Tibial nerve (tissue), 4 donors: ENCODE measurements at regions not wholly inside any gene's neighbourhood (a gene's known extent, or its start where the extent isn't known, plus 50 kb on each side); places are given as distances from the start of the nearest gene placed in this dataset.

Experiments used
- DNase-seq, 2 donors: peaks; one replicate each; pipeline ENCODE4 v3.0.0-alpha.2; 2019; ENCODE audit warnings: low spot score in 2 of 2
- H3K27ac ChIP-seq, 4 donors: fragments of 200-600 bp; sonication (generic) in 3 of 4; one replicate each; pipeline ENCODE4 v1.5.1; 2017 to 2019; ENCODE audit warnings: mild to moderate bottlenecking in 1 of 4
- H3K27me3 ChIP-seq, 2 donors: fragments of 200-600 bp; sonication (generic) in 1 of 2; one replicate each; pipeline versions ENCODE4 v1.5.1 to v1.6.0; 2017 to 2019
- H3K36me3 ChIP-seq, 3 donors: fragments of 200-600 bp; sonication (generic); one replicate each; pipeline ENCODE4 v1.5.1; 2018 to 2019
- H3K4me1 ChIP-seq, 4 donors: fragments of 200-600 bp; sonication (generic) in 3 of 4; one replicate each; pipeline ENCODE4 v1.5.1; 2017 to 2019
- H3K4me3 ChIP-seq, 4 donors: fragments of 200-600 bp; sonication (generic) in 3 of 4; one replicate each; pipeline ENCODE4 v1.5.1; 2017 to 2019; ENCODE audit warnings: mild to moderate bottlenecking in 1 of 4, moderate library complexity in 1 of 4
- H3K9me3 ChIP-seq, 4 donors: fragments of 200-600 bp; sonication (generic) in 3 of 4; one replicate each; pipeline ENCODE4 v1.5.1; 2017 to 2019
- CTCF ChIP-seq, 5 experiments: fragments of 200-600 bp in 3 of 5; fragments of 450-650 bp in 2 of 5; sonication (generic) in 3 of 5; IDR thresholded peaks; one replicate each; pipeline ENCODE4 v1.5.1; 2016 to 2019; ENCODE audit warnings: antibody characterized with exemption in 5 of 5, mild to moderate bottlenecking in 3 of 5, moderate library complexity in 2 of 5
- EP300 ChIP-seq, 2 donors: sonication (generic); formaldehyde crosslinking; IDR thresholded peaks; one replicate each; pipeline ENCODE4 v1.6.1; 2017; ENCODE audit warnings: antibody characterized with exemption in 2 of 2, mild to moderate bottlenecking in 1 of 2
- POLR2A ChIP-seq, 2 donors: fragments of 450-650 bp; IDR thresholded peaks; one replicate each; pipeline ENCODE4 v1.6.1; 2017; ENCODE audit warnings: antibody characterized with exemption in 2 of 2, mild to moderate bottlenecking in 2 of 2, moderate library complexity in 2 of 2
- WGBS, 2 donors: methylation state at CpG; one replicate each; pipeline ENCODE4 v1.1.5; 2018; 5-methylcytosine and 5-hydroxymethylcytosine counted together

GRCh38 chr7:52501696-52502095 lies 533.7 kb upstream of the POM121L12 start:
- no peak overlapping the region for H3K27ac ChIP-seq
- no peak for DNase-seq
- no peaks in the 10 kb centered on the region for H3K4me1 ChIP-seq
- H3K27me3 ChIP-seq, result no peaks in the 10 kb centered on the region
- WGBS, 2 donors, result 53 to 65% methylated on average over 2 of the region's 2 CpGs
- H3K36me3 ChIP-seq, result no peaks in the 10 kb centered on the region
- H3K9me3 ChIP-seq, result no peaks in the 10 kb centered on the region
- no peak for TF ChIP-seq POLR2A (IDR thresholded peaks at IDR 0.05)
- TF ChIP-seq CTCF (IDR thresholded peaks at IDR 0.05), result no peak
- no peak for TF ChIP-seq EP300 (IDR thresholded peaks at IDR 0.05)
- H3K4me3 ChIP-seq, result no peak overlapping the region

DNA sequence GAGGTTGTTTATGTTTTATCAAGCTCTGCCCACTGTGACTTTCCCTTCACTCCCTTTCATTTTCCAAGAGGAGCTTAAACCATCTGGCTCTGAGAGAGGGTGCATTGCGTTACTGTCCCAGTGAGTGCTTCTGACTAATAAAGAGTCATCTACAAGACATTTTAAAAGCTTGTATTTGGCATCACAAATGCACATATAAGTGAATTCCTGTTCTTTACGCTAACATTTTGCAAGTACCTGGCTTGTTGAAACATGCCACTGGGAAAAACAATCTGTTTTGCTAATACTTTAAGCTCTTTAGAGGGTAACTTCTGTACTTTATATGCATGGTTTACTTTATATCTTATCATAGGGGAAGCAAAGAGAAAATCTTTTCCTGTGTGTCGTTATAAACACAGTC lies 534.6 kb upstream of the POM121L12 start:
- TF ChIP-seq EP300 (IDR thresholded peaks at IDR 0.05) (no peak), POLR2A (IDR thresholded peaks at IDR 0.05) (no peak), CTCF (IDR thresholded peaks at IDR 0.05) (no peak)

DNA sequence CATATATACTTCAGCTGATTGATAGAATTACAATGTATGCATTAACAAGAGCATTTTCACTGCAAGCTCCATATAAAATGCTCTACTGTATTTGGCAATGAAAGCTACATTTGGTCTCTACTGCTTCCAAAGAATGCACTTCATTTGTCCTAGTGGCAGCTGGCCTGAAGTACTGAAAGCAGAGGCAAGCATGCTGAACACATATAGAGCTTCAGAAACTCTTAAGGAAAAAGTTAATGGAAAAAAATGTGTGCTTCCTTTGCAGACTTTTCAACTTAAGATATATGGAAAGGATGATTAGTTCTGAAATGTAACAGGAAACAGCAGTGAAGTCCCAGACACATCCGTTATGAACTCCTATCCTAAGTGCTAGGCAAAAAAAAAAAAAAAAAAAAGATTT lies 537.1 kb upstream of the POM121L12 start:
- Histone ChIP-seq H3K4me1 (no peaks in the 10 kb centered on the region), H3K9me3 (no peaks in the 10 kb centered on the region), H3K36me3 (no peaks in the 10 kb centered on the region), H3K4me3 (no peak overlapping the region), H3K27ac (no peak overlapping the region), H3K27me3 (no peaks in the 10 kb centered on the region)
- WGBS, 2 donors, result 62 to 80% methylated on average over 1 of the region's 1 CpG
- TF ChIP-seq EP300 (IDR thresholded peaks at IDR 0.05), result no peak
- no peak for TF ChIP-seq POLR2A (IDR thresholded peaks at IDR 0.05)
- no peak for TF ChIP-seq CTCF (IDR thresholded peaks at IDR 0.05)
- DNase-seq, result no peak

More for the DNA sequence above, 534.6 kb upstream of the POM121L12 start:
- Histone ChIP-seq H3K36me3 (no peaks in the 10 kb centered on the region), H3K4me1 (no peaks in the 10 kb centered on the region), H3K4me3 (no peak overlapping the region), H3K27me3 (no peaks in the 10 kb centered on the region), H3K27ac (no peak overlapping the region), H3K9me3 (no peaks in the 10 kb centered on the region)
- 64 to 67% methylated on average over 3 of the region's 3 CpGs for WGBS, 2 donors
- no peak for DNase-seq

DNA sequence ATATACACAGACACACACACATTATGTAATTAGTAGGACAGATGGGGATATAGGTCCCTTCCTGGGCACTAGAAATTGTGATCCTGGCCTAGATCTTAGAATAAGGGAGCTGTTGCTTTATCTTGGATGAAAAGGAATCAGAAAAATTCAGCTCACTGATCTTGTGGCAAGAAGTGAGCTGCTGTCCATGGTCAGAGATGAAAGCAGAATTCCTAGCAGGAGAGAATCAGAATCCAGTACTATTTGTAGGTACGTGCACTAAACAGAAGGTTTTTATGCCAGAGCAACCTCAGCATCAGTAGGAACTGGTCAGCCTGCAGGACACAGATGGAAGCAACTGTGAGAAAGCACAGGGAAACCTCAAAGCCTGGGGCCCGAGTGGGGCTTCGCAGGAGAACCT lies 549.2 kb upstream of the POM121L12 start:
- Histone ChIP-seq H3K27ac (no peak overlapping the region), H3K4me1 (no peaks in the 10 kb centered on the region), H3K36me3 (no peaks in the 10 kb centered on the region), H3K27me3 (no peaks in the 10 kb centered on the region), H3K9me3 (no peaks in the 10 kb centered on the region), H3K4me3 (no peak overlapping the region)
- 58 to 63% methylated on average over 3 of the region's 3 CpGs for WGBS, 2 donors
- DNase-seq, result no peak
- TF ChIP-seq EP300 (IDR thresholded peaks at IDR 0.05), result no peak
- no peak for TF ChIP-seq POLR2A (IDR thresholded peaks at IDR 0.05)
- no peak for TF ChIP-seq CTCF (IDR thresholded peaks at IDR 0.05)

- H3K27ac ChIP-seq, result no peak overlapping the region
- 70 to 75% methylated on average over 2 of the region's 2 CpGs for WGBS, 2 donors
- H3K36me3 ChIP-seq, result no peaks in the 10 kb centered on the region
- no peak for TF ChIP-seq CTCF (IDR thresholded peaks at IDR 0.05)
- no peaks in the 10 kb centered on the region for H3K27me3 ChIP-seq
- H3K4me1 ChIP-seq, result no peaks in the 10 kb centered on the region
- no peak overlapping the region for H3K4me3 ChIP-seq
- DNase-seq, result no peak
- H3K9me3 ChIP-seq, result no peaks in the 10 kb centered on the region
These were observed 553.4 kb upstream of the POM121L12 start for GRCh38 chr7:52482076-52482475.
